Epidermal melanocyte (primary cell): ENCODE measurements at regions not wholly inside any gene's neighbourhood (a gene's known extent, or its start where the extent isn't known, plus 50 kb on each side); places are given as distances from the start of the nearest gene placed in this dataset.

ENCODE experiments used
- DNase-seq: peaks from one replicate; pipeline ENCODE4 v3.0.0; 2011; ENCODE audit warnings: low spot score; ENCODE audit not compliant: insufficient read length

DNA sequence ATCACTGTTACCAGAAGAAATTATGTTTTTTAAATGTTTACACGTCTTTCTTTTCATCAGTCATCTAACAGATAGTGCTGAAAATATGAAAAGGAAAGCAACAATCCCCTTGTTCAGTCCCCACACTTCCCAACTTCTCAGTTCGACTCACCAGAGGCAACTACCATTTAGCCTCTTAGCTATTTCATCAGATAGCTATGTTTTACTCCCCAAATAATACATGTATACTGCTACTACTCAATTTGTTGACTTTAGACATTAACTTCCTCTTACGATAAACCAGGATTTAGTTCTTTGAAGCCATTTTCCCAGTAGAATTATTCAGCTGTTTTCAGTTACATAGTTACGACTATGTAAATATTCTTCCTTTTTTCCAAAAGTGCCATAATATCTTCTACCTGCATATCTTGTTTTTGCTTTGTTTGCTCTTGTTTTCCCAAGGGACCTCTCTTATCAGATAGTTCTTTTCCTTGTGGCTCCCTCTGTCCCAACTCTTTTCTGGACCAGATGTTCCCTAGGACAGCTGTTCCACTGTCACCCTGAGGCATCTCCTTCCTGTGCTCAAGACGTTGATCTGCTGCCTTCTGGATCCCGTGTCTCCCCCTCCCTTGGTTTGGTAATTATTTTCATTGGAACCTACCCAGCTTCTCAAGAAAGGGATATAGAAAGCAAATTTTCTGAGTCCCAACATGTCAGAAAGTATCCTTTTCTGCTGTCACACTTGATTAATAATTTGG, 289.3 kb upstream of the TANK start:
- no peak for DNase-seq

DNA sequence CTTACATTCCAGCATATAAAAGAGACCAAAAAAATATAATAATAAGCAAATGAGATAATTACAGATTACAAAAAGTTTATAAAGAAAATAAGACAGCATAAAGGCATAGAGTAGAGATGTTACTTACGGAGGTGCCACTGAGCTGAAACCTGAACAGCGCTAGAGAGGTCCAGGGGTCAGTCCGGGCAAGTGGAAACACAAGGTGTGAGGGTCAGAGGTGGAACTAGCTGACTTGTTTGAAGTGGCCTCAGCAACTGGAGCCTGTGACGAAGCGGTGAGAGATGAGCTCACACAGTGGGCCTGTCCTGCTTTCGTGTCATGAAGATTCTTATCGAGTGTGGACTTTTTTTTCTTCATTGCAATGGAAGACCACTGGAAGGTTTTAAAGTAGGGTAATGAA, 288.3 kb upstream of the TANK start:
- DNase-seq: no peak

DNA sequence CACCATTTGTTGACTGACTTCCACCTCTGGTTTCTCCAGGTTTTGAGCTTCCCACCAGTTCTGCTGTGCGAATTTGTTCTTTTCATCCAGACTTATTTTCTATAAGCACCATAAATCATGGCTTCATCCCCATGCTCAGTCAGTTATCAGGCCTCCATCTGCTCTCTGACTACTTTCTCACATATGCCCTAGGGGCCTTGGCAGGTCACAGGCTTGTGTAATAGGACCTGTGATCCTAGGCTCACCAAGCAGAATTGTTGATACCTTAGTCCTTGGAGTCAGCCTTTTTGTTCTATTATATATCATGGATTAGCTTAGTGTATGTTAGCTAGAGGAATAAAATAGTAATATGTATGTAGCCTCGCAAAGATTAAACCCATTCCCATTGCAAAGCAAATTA, 284.2 kb upstream of the TANK start:
- no peak for DNase-seq

DNA sequence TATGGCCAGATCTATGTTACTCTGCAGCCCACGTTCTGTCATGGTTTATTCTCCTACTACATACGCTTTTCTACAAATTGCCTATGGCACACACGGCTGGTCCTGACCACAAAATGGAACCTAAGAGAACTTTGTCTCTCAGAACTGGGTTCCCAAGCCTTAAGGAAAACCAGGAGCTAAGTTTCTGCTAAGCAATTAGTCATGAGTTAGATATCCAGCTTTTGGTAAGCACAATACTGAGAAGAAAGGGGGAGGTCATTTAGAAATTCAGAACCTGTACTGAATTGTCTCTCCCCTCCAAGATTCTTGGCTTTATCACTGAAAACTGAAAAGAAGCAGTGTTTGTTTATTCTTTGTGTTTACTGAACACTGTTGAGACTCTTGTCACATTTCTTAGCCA, 283.5 kb upstream of the TANK start:
- DNase-seq: no peak

DNA sequence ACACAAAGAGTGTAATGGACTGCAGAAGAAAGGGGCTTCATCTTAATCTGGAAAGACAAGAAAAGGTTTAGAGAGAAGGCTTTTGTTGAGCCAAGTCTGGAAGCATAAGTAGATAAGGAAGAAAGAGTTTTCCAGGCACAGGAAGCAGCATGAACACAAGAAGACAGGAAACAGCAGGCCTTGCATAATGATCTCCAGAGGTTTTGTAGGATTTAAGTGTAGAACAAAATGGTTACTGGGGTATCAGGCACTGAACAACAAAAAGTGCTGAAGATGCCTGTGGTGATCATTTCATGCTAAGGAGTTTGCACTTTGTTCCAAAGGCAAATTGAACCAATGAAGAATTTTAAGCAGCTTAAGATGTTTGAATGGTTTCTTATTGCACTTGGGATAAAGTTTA, 281.6 kb upstream of the TANK start:
- no peak for DNase-seq

DNA sequence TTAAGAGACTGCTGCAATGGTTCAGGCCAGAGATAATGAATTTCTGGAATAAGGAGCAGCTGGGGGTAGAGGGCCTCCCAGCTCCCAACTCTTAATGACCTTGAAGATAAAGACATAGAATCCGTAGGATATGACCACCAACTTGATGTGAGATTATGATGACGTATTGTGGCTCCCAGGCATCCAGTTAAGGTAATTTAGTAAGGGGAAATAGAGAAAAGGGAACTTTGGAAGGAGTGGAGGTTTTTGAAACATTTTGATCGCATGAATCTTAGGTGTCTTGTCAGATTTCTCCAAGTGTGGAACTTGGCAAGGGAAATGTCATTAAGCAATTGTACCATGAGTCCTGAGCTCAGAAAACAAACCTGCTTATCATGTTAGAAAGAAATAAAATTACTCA, 277.3 kb upstream of the TANK start:
- no peak for DNase-seq

DNA sequence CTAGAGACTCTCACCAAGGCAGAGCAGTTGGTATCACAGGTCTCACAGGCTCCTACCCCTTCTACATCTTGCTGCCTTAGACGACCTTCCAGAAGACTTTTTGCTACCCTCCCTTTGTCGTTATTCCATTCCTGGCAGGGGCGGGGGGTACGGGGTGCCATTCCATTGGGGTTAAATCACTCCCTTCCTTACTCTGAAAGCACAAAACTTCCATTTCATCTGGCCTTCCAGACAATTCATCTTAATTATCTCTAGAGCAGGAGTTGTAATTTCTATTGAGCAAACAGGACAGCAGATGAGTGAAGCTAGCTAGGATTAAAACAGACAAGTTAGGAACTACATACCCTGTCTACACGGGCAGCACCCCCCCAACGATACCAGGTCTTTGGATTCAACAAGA, 276.2 kb upstream of the TANK start:
- no peak for DNase-seq

DNA sequence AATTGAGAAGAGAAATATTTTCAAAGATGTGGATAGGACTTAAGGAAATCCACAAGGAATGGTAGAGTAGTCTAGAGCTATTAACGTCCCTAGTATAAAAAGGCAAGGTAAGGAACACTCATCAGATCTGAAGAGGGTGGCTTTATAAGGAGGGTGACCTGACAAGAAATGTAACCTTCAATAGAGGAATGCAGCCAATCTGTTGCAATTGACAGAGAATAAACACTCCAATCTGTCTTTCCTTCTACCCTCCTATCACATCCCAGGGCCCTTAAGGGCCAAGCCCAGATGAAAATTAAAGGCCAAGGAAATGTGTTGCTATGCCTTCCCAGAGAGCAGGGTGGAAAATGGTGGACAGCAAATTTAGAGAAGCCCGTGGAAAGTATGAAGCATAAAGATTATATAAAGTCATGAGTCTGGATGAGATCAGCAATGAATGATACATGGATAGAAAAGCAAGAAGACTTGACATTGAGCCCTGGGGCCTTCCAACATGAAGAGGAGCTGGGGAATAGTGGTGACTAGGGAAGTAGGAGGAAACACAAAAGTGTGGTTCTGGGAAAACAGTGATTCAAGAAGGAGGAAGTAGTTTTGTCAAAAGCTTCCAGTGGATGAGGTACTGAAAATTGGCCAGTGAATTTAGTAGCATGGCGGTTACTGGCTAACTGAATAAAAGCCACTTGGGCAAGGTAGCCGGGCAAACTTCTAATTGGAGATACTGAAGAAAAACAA, 270.6 kb upstream of the TANK start:
- no peak for DNase-seq

DNA sequence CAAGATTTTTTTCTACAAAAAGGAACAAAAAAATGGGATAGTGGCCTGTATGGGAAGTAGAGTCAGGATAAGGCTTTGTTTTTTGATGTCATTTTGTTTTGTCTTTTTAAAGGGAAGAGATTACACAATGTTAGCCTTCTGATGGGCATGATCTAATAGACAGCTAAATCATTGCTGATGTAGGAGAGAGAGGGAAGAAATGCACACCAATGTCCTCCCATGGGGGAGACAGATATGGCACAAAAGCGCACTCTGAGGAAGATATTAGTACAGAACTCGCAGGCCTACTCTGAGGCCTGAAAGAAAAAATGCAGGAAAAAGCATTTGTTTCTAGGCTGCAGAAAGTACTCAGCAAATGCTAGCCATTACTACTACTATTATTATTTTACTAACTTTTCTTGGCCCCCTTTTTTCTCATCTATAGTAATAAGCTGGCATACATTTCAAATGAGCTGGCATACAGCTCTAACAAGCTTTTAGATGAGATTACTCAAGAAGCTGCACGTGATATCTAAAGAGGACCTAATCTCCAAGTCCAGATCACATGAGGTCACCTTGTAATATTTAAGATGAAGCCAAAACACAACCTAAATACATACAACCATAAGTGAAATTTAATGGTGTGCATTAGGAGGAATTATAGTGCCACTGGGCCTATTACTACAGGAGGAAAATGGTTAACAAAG, 269.4 kb upstream of the TANK start:
- no peak for DNase-seq

DNA sequence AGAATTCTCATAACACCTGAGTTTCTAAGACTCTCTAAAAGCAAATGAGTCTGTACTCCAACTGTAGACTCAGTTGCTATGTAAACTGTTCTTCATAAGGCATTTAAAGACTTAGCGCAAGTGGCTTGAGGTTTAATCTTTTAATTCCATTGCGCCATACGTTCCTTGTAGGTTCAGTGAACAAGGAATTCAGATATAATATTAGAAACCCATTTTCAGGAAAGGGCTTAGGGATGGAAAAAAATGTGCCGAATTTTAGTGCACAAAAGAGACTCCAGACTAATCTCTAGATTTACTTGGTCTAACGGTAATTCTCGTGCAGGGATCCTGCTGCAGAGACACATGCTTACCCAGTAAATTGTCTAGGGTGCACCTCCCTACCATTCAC, 268.9 kb upstream of the TANK start:
- DNase-seq: no peak

DNA sequence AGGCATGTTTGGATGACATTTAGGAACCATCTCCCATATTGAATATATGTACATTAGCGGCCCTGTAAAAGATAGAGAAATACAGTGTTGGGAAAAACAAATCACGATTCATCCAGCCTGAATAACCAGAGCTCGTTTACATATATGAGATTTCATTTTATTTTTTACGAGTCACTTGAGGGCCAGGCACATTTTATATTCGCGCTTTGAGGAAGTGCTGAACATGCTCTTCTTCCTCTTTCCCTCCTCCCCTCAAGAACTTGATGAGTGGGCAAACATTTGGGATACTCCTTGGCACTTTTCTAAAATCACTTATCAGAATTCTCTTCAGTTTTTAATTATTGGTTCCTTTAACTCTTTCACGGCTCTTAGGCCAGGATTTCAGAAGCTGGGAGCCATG, 268.0 kb upstream of the TANK start:
- DNase-seq: no peak

DNA sequence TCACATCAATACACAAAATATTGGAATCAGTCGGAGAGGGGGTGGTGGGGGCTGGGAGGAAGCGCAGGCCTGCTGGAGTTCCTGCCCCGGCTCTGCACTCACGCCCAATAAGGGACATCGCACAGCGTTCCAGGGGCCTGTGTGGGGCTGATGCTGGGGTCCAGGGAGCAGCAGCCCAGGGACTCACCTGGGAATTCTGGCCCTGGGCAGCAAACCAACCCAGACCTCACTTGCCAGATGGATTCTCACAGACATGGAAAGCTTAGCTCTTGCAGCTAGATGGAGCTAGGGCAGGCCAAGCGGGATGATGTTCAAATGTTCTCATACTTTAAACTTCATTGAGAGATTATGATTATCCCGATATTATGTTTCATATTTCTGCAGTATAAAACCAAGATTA, 266.6 kb upstream of the TANK start:
- no peak for DNase-seq

DNA sequence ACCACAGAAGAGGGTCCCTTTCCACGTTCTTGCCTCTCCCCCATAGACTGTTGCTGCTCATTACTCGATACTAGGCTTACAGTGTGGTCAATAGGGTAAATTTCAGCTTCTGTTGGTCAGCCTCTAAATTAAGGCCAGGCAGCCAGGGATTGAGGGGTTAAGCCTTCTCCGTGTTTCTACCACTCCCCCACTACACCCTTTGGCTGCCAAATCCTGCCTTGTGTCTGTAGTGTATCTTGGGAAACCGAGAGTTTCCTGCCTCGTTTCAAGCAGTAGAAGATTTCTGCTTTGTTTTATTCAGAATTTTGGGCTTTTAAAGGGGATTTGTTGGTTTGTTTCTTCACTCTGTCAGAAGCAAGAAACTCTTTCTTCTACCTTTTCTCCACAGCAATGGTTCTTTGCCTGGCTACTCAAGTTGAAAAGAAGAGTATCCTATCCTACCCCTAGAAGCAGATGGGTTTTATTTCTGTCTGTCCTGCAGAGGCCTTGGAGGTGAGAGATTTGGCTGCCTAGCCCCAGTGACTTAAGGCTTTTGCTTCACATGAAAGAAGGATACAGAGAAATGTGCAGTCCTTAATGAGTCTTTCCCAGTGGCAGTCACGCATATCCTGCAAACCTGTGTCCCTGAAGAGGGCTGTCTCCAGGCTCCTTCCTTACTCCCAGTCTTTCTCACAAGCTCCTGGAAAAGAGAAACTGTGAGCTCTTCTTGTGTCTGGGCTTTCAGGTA, 261.5 kb upstream of the TANK start:
- DNase-seq: no peak

DNA sequence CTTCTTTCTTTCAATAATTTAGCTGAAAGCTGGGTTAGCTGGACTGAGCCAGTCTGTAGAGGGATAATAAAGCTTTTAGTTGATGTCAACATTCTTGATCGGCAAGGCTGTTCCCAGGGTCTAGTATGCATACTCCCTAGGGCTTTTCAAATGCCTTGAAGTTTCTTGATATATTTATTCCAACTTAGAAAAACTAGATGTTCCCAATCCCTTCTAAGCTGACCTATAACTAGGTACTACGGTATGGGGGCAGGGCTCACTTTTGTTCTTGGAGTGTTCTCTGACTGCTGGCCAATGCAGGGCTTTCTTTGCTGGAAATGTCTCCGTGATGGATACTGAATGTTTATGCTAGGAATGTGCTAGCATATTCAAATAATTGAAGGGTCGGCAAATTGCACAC, 258.6 kb upstream of the TANK start:
- no peak for DNase-seq

DNA sequence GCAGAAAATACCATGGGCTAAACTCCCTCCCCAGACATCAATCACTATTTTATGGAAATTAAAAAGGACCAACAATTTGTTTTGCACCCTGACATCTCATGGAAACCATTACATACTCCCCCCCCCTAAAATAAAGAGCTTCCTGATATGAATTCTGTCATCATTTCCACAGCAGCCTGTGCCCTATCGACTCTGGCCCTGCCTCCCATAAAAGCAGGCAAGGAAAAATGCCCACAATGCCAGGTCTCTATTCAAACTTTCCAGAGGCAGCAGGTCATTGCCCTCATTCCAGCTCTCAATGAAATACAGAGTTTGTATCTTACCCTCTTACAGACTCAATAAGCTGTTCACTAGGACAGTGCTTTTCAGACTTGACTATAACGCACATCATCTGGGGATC, 254.4 kb upstream of the TANK start:
- no peak for DNase-seq

DNA sequence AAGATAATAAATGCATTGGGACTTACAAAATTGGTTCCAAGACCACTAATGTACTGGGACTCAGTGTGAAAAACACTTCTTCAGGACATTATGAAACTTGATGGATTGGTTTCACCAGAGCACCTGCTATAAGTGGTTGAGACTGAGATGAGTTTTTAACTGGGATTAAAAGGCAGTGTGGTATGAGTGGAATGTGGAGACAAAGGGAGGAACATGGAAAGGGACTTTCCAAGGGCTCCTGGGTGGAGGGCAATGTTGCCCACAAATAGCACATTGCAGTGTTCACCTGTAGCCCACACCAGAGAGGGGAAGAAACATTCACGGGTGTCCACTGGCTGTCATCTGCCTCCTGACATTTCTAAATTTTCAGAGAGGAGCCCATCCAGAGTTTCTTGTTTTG, 253.3 kb upstream of the TANK start:
- no peak for DNase-seq

DNA sequence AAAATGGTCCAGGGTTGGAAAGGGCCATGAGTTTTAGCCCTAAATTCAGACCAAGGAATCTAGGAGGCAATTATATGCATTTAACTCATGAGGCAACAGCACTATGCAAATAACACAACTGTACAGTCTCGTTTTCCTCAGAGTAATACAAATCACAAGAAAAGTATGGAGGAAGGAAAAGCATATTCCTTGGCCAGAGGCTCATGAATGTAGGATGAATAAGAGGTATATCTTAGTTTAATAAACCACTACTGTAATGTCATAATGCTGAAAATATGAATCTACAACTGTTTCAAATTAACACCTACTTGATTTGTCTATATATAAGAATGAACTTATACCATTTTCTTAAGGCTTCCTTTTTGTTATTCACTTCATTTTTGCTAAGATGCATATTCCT, 252.5 kb upstream of the TANK start:
- DNase-seq: no peak

DNA sequence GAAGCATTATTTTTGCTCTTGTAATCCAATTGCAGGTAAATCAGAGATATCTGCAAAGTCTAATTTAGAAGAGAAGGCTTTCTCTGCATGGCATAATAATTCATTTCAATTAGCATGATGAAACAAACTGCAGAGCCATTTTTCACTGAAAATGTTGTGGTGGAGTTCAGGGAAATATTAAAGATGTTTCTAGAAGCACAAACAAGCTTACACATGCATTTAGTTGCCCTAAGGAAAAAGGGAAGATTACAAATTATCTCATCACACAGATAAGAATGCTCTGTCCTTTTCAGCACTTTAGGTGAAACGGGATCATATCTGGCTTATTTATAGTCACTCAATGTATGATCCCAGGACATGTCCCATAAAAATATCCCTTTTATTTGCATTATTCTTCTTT, 252.1 kb upstream of the TANK start:
- no peak for DNase-seq

DNA sequence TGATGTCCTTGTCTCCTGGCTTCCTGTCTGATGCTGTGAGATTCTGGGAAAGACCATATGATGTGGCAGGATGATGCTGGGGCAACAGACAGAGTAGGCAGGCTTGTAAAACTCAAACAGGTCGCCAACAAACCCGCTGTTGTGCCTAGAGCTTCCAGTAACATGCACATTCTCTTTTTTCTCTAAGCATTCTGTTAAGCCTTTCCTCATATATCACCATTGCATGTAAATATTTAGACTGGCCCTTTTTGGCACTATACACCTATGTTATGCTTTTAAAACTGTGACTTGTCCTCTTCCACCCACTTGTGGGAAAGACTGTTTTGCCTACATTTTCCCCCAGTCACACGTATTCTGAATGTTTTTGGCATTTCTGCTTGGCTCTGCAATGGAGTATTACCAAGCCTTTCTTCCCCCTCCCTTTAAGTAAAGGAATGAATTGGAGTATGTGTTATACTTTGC, 250.4 kb upstream of the TANK start:
- DNase-seq: no peak

DNA sequence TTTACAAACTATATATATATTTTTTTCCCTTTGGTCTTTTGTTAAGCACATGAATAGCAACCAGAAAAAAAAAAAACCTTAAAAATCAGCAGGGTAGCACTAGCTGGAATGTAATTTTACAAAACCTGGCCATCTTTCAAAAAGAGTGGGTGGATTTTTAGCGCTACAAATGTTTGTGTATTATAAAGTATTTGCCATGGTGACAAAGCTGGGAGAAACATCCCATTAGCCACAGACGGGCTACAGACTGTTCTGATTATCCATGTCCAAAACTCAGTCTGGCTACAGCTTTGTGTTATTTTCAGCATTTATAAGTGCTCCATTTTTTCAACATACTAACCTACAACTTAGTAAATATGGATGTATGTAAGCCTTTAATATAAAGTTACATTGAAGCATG, 249.5 kb upstream of the TANK start:
- DNase-seq: peak; percentile 41

DNA sequence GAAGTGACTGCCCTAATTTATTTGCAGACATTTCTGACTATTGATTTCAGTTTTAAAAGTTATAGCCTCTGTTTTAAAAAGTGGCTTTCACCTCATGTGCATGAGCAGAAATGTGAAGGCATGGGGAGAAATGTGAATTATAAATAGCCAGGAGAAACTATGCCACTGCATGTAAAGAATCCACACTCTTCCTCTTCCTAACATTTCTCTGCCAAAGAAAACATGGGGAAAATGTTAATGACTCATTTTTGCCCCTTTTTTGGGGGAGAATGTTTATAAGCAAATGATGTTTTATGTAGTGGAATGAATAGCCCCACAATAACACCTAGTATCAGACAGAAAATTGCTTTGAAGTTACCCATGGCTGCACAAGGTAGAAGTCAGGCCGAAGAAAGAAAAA, 249.0 kb upstream of the TANK start:
- no peak for DNase-seq

DNA sequence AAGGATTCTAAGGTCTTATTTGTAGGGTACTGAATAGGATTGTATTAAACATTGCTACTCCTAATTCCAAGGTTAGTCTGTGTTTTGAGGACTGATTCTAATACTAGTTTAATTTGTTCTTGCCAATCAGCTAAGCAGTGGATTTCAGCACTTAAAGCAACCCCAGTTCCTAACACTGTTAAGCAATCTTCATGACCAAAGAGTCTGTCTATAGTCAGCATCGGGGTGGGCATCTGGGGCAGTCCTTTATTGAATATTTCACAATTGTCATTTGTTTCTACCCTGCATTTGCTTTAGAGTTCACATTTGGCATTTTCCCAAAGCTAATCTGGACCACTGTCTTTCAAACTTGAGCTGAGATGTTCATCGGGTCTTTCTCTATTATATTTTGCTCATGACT, 248.0 kb upstream of the TANK start:
- DNase-seq: no peak
